ENCODE measurements at regions not wholly inside any gene's neighbourhood (a gene's known extent, or its start where the extent isn't known, plus 50 kb on each side); places are given as distances from the start of the nearest gene placed in this dataset.

- TF ChIP-seq CTCF (IDR thresholded peaks at IDR 0.05) (no peak), EP300 (IDR thresholded peaks at IDR 0.05) (no peak)
Observed at GRCh38 chr19:7410946-7411345, 62.2 kb downstream of the ARHGEF18 start.

Measured in upper lobe of left lung (tissue), 4 donors.